HTR-8/SVneo (cell line): ENCODE measurements at regions not wholly inside any gene's neighbourhood (a gene's known extent, or its start where the extent isn't known, plus 50 kb on each side); places are given as distances from the start of the nearest gene placed in this dataset.

Experiments
- DNase-seq: peaks from one replicate; pipeline ENCODE4 v3.0.0; 2011; ENCODE audit warnings: low spot score, mixed read lengths; ENCODE audit not compliant: insufficient read length
- FAIRE-seq: peaks from 2 replicates; lab custom pipeline; 2011; peaks lifted over from hg19 to GRCh38; lab: Jason Lieb, UNC

DNA sequence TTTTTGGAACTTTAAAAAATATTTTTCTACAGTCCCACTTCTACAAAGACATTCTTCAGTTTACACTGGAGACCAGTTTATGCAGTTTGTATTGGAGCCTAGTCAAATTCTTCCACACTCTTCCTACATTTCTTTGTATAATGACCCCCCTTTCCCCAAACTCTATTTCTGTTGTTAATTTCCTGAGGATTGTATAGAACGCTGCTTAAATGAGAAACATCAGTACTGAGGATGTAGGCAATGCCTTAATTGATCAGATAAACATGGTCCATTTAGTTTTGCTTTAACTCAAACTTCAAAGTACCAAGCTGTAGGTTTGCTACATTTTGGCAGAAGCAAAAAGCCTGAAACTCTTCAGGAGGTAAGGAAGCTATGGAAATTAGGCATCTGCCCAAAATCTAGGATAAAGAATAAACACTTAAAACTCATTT lies 155.5 kb downstream of the SLC7A11 start:
- DNase-seq: no peak

DNA sequence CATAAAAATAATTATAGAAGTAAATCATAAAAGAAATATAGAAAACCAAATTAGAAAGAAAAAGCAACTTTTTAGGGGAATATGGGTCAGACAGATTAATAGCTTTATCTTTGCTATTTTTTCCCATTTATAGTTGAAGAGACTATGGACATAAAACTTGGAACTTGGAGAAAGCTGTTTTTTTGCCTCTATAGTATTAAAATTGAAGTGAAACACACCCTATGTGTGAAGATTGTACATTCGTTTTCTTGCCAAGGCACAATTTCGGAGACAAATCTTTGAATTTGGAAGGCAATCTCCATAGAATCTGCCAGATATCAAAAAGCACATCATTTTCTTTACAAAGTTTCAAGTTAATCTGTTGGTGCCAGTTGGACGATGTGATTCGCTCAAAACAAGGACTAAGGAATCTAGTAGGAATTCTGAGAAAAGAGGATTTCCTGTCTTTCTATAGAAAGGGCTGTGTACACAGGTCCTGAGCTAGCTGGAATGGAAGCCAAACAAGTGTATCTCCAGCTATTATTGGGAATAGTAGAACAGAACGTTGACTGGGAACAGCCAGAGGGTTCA lies 156.3 kb downstream of the SLC7A11 start:
- FAIRE-seq: no peak

More for the DNA sequence above, 155.5 kb downstream of the SLC7A11 start:
- no peak for FAIRE-seq

DNA sequence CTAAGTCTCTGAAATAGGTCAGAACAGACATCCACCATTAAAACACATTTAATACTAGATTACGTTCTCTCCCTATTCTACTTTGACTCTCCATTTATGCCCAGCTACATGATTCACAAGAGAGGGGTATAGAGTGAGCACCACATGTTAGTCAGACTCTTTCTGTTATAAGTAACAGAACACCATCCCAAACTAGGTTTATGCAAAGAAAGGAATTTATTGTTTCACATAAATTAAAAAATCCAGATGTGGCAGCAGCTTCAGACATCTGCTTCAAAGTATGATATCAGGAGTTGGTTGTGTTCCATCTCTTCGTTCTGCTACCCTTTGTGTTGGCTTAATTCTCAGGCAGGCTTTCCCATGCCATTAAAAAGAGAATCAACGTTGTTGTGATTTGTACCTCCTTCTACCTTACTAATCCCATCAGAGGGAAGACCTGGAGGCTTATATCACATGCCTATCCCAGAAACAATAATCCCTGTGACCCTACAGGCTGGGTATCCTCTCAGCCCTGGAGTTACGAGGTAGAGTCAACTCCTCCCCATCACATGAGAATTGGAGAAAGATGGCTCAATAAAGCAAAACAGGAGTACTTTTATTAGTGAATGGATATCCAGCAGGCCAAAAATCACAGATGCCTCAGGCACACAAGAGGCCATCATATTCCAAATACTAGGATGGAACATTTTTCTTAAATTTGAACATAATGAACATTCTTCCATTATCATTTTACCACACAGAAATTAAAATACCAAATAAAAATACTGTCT lies 163.2 kb downstream of the SLC7A11 start:
- DNase-seq (no peak), FAIRE-seq (no peak)

More for the DNA sequence above, 156.3 kb downstream of the SLC7A11 start:
- DNase-seq: no peak

DNA sequence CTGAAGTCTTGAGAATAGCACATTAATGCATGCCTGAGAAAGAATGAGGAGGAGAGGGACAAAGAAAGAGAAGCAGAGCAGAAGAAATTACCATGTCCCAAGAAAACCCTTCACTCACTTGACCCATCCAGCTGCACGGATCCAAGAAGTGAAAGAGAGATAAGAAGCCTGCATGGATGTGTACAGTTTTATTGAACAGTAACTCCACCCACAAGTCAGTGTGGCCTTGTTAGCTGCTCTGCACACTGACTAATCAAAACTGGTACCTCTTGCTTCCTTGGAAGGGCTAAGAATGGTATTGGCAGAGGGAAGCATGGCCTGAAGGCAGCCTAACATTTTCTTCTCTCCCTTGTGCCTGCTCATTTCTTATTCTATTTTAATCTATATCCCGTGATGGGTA lies 163.9 kb downstream of the SLC7A11 start:
- FAIRE-seq: no peak
- no peak for DNase-seq

DNA sequence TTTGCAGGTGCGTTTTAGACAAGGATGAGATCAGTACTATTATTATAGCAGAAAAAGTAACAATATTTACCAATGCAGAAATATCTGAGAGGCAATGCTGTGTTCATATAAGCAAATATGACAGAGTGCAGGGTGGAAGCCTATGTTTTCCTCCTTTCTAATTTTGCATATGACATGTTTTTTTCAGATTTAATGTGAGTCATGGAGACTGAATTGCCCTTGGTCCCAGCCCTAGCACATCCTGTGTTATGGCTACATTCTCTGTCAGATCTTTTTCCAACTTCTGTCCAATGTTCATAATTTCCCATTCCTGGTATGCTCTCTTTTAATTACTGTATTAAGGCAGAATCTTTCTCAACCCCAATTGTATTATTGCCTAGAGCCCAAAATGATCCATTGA lies 165.6 kb downstream of the SLC7A11 start:
- no peak for DNase-seq
- FAIRE-seq: no peak

DNA sequence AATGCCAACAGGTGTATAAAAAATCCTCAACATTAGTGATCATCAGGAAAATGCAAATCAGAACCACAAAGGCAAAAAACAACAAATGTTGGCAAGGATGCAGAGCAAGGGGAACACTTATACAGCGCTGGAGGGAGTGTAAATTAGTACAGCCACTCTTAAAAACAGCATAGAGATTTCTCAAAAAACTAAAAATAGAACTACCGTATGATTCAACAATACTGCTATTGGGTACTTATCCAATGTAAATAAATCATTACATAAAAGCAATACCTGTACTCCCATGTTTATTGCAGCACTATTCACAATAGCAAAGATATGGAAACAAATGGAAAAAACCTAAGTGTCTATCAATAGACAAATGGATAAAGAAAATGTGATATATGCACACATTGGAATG lies 171.3 kb downstream of the SLC7A11 start:
- FAIRE-seq (no peak), DNase-seq (no peak)

DNA sequence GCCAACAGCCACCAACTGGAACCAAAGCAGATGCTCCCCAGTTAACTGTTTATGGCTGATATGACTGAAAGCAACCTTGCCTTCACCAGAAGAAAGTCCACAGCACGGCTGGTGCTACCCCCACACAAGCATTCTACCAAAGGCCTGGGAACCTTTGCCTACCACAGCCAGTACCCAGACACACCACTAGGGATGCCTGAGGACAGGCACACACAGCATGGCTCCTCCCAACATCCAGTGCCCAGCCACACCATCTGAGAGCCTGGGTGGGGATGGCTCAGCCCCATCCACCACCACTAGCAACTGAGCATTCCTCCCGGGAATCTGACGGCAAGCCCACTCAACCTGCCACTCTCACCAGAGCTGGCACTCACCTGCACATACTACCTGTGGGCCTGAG lies 178.6 kb downstream of the SLC7A11 start:
- FAIRE-seq: no peak
- no peak for DNase-seq

DNA sequence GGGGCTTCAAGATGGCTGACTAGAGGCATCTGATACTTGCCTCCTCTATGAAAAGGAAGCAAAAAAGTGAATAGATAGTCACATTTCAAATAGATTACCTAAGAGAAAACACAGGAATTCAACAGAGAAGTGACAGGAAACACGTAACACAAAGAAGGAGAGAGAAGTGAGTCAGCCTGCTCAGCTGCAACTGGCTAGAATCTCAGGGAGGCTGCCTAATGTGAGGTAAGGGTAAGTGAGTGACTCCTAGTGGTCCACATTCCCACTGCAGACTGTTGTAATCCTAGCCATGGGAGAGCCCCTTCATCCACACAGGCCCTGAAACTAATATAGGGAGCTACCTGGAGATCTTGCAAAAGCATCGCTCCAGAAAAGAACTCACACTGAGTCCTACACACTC lies 179.2 kb downstream of the SLC7A11 start:
- peak; percentile 42 for DNase-seq
- no peak for FAIRE-seq

DNA sequence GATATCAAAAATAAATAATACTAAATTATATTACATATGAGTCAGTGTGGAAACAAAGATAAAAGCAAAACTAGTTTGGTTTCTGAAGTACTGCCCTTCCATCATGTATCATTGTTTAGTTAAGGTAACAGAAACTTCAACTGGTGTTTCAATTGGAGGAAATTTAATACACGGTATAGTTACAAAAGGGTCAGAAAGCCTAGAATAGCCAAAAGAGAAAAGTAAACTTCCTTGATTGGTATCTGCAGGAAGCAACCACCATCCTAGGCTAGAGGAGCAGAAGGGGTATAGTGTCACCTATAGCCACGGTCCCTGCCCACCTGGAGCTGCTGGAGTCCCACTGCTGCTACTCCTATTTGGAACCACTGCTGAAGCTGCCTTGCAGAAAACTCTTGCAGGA lies 185.6 kb downstream of the SLC7A11 start:
- no peak for DNase-seq
- FAIRE-seq: no peak

DNA sequence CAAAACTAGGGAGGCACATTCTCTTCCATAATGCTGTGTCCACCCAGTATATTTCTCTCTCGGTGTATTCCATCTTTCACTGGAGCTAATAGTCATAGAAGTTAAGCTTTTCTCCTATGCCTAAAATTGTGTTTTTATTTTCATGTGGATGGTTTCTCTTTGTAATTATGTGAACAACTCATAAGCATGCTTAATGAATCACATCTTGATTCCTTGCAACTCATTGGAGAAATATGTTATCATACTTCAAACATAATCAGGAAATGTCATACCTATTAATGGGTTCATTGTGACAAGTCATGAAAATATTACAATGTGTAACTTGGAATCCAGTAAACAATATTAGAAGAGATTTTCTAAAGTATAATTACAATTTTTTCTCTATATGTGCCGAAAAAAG lies 186.3 kb downstream of the SLC7A11 start:
- DNase-seq (no peak), FAIRE-seq (no peak)

DNA sequence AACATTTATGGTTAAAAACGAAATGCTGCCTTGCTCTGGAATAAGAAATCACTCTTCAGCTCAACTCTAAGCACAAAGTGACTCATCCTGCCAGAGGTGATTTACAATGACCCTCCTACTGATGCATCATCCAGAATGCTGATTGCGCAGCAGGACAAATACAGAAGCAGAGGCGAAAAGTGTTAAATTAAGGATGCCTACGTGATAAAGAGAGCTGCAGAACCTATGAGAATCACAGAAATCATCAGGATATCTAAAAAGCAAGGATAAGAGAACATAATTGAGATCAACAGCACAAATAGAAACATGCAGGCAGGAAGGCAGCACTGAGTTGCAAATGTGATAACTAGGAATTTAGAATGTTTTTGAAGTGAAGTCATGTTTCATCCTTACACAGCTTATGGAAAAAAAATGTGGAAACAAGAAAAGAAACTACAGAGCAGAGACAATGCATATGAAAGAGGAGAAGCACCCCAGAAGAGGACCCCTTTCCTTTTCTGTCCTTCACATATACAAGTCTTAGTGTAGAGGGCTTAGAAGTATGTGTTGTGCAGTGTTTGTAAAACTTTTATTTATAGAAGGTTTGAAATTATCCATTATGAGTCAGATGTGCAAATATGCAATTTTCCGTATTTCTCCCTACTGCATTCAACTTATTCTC lies 188.4 kb downstream of the SLC7A11 start:
- FAIRE-seq: peak; percentile 90
- peak; percentile 82 for DNase-seq

DNA sequence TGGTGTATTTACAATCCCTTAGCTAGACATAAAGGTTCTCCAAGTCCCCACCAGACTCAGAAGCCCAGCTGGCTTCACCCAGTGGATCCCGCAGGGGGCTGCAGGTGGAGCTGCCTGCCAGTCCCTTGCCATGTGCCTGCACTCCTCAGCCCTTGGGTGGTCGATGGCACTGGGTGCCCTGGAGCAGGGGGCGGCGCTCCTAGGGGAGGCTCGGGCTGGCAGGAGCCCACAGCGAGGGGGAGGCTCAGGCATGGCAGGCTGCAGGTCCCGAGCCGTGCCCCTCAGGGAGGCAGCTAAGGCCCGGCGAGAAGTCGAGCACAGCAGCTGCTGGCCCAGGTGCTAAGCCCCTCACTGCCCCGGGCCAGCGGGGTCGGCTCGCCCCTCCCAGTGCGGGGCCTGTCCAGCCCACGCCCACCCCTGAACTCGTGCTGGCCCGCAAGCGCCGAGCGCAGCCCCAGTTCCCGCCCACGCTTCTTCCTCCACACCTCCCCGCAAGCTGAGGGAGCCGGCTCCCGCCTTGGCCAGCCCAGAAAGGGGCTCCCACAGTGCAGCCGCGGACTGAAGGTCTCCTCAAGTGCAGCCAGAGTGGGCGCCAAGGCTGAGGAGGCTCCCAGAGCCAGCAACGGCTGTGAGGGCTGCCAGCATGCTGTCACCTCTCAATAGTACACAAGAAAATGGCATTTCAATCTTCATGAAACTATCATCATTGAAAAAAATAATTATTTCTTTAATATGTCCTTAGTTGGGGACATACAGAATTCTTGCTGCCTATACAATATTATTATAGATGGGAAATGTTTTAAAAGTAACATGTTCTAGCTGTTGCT lies 189.1 kb downstream of the SLC7A11 start:
- DNase-seq (no peak), FAIRE-seq (no peak)

DNA sequence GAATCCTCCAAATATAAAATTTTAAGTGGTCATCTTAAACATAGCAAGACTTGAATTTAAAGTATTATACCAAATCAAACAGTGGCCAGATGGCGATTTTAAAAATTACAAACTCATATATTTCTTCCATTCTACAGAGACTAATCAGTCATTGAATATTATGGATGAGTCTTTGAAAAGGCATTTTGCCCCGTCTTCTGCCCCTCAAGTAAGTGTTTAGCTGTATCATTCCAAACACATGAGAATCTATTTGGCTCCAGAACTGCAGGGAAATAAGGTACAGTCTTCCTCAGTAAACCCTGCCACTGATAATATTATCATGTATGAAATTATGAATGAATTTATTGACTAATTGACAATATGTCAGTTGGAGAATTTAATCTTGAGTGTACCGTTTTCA lies 191.0 kb downstream of the SLC7A11 start:
- FAIRE-seq: no peak
- no peak for DNase-seq

DNA sequence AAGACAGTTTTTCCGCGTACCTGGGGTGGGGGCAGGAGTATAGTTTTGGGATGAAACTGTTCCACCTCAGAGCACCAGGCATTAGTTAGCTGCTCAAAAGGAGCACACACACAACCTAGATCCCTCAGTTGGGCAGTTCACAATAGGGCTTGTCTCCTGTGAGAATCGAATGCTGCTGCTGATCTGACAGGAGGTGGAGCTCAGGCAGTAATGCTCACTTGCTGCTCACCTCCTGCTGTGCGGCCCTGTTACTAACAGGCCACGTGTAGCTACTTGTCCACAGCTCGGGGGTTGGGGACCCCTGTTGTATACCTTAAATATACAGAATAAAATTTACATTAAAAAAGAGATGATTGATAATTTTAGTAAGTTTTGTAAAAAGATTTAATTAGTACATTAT lies 191.5 kb downstream of the SLC7A11 start:
- FAIRE-seq (no peak), DNase-seq (no peak)

DNA sequence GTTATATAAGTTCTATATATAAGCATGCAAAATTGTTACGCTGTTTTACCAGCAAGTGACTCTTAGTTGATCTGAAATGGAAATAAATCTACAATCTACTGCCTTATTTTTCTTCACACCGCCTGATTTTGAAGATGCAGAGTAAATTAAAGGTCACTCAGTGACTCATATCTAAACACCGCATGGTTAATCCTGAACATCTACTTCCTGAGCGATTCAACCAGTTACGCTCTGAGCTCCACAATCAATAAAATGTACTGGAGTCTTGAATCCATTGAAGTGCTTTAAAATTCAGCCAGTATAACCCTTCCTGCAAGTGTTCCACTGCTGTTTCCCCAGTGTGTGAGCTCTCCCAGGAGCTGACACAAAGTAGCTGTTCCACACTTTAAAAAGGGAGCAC lies 192.8 kb downstream of the SLC7A11 start:
- no peak for DNase-seq
- no peak for FAIRE-seq

DNA sequence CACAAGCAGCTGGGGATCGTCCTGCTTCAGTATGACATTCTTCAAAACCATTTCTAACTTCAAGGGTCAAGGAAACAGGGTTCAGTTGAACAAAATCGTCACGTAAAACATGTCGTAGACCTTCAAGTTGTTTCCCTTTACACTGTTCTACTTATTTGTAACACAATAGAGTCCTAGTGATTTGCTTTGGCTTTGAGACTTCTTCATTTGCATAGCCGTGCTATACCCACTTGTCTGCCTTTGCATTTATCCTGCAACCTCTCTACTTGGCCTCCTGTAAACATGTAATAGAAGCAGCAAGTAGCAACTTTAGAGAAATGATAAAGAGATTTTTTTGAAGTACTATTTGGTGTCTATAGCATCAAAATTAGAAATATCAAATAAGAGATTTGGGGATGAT lies 194.9 kb downstream of the SLC7A11 start:
- FAIRE-seq (no peak), DNase-seq (no peak)

DNA sequence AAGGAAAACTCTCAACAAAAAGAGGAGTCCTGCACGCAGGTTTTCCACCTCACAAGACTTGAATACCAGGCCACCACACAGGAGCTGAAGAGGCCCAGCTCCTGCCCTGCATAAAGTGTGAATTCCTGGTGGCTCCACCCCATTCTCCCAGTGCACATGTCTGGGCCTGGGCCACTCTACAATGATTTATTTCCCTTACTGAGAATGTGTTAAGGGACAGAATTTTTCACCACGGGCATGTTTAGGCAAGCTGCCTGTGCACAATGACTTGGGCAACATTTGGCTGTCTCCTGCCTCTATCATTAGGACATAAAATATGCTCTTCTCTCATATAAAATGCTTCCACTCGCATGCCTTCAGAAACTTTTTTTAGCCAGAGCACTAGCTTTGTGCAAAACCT lies 197.1 kb downstream of the SLC7A11 start:
- DNase-seq (no peak), FAIRE-seq (peak; percentile 46)

DNA sequence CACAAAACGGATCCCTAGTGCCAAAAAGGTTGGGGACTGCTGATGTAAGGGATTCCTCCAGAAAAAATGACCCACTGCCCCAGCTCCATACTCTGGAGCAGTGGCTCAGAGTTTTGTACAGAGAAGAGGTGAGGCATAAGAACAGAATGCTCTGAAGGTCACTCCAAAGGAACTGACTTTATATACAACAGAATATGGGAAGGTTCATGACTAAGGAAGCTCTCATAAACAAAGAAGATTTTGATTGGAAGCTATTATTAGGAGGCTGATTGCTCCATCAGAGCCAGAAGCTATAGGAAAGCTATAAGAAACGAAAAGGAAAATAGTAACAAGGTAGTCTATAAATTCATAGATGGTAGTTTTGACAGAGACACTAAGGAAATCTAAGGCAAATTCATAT lies 203.1 kb downstream of the SLC7A11 start:
- FAIRE-seq: no peak
- no peak for DNase-seq

DNA sequence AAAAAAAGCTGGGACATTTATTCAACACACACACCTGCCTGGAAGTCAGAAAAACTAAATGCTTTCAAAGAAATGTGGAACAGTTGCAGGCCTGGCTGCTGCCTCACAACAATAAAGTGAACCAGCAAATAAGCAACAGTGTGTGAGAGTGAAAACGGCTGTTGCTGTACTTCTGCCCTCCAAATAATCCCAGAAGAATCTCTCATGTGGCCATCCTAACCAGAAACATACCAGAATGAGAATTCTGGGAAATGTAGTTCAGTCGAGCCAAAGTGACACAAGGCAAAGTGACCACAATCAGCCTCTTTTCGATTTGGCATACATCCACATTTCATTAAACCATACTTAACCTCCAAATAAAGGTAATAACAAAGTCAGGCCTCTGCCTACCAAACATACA lies 204.5 kb downstream of the SLC7A11 start:
- FAIRE-seq: no peak

DNA sequence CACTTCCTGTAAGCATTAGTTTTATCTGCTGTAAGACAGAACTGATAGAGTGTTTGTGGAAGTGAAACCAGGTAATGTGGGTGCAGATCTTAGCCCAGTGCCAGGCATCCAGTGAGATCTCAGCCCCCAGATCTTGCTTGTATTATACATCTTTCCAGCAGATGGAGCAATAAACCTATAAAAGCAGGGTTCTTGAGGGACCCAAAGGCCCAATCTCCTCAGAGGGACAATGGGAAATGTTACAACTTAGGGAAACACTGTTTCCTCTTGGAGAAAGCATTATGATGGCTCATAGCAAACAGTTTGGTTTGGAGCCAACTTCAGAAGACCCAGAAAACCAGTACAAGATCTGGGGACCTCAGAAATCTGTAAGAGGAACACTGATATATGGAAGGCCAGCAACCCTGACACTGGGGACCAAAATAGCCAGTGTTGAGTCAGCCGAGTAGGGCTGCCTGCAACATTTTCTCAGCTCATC lies 206.3 kb downstream of the SLC7A11 start:
- peak; percentile 49 for FAIRE-seq
- DNase-seq: peak; percentile 52

More for the DNA sequence above, 204.5 kb downstream of the SLC7A11 start:
- DNase-seq: no peak
